K562 (cell line): ENCODE measurements at regions not wholly inside any gene's neighbourhood (a gene's known extent, or its start where the extent isn't known, plus 50 kb on each side); places are given as distances from the start of the nearest gene placed in this dataset.

Source experiments
- ATAC-seq: fragments of 200-7000 bp; cut with Tn5 transposase; 3 replicates; pipeline ENCODE4 v1.9.1; 2020; ENCODE audit warnings: moderate library complexity
- BruUV-seq: library from RNA; stranded (reverse); fragments of 400-500 nt; replicated peaks from 2 replicates; lab custom pipeline; 2021; lab: Mats Ljungman, UMichigan
- CTCF ChIA-PET: fragments of 300-600 bp; formaldehyde crosslinking; extraction: SDS; loops from one replicate; lab custom pipeline; 2021; ENCODE audit warnings: low intra/inter-chr PET ratio; lab: Yijun Ruan, JAX
- POLR2A ChIA-PET: fragments of 300-600, 350-650 bp; sonication (Branson Sonifier 250); formaldehyde crosslinking; extraction: SDS; loops from one replicate; lab custom pipeline; 2021; ENCODE audit warnings: antibody characterized with exemption, inconsistent platforms; lab: Yijun Ruan, JAX
- DNase-seq, 4 experiments: peaks; one replicate each; pipeline versions ENCODE4 v3.0.0 to v3.0.0-alpha.2; 2011 to 2018; ENCODE audit warnings: low spot score in 3 of 4, mixed read lengths in 3 of 4; ENCODE audit errors: extremely low read depth in 1 of 4
- FAIRE-seq: peaks from 2 replicates; lab custom pipeline; 2011; peaks lifted over from hg19 to GRCh38; lab: Jason Lieb, UNC
- H2AFZ ChIP-seq: 2 replicates; pipeline ENCODE4 v1.6.0; 2011; ENCODE audit warnings: low read depth, low read length, control low read depth, inconsistent platforms
- H3K27ac ChIP-seq: fragments of 200-600 bp; 3 replicates; pipeline ENCODE4 v1.8.0; 2011; ENCODE audit warnings: low read depth, mild to moderate bottlenecking, control low read depth, inconsistent platforms, low read length, moderate library complexity, mixed read lengths; ENCODE audit errors: extremely low read depth
- H3K27me3 ChIP-seq, 2 experiments: fragments of 300-600 bp in 1 of 2; 2 replicates in 1 of 2; 3 replicates in 1 of 2; pipeline versions ENCODE4 v1.6.0 to v1.8.0; 2011; ENCODE audit warnings: inconsistent platforms in 2 of 2, low read length in 2 of 2, mild to moderate bottlenecking in 1 of 2, mixed read lengths in 1 of 2, moderate library complexity in 1 of 2; ENCODE audit not compliant: control insufficient read depth in 2 of 2, insufficient read depth in 2 of 2
- H3K36me3 ChIP-seq: fragments of 300-600 bp; 3 replicates; pipeline ENCODE4 v1.8.0; 2011; ENCODE audit warnings: mild to moderate bottlenecking, low read length, inconsistent platforms; ENCODE audit not compliant: control insufficient read depth, insufficient read depth
- H3K4me1 ChIP-seq, 2 experiments: fragments of 200-600 bp in 1 of 2; replicated peaks in 1 of 2; 2 replicates in 1 of 2; 3 replicates in 1 of 2; pipeline versions ENCODE4 v1.5.1 to v1.8.0; 2011; ENCODE audit warnings: inconsistent platforms in 2 of 2, low read length in 2 of 2, mild to moderate bottlenecking in 1 of 2, mixed read lengths in 1 of 2, moderate library complexity in 1 of 2; ENCODE audit not compliant: control insufficient read depth in 2 of 2, insufficient read depth in 2 of 2
- H3K4me2 ChIP-seq: 2 replicates; pipeline ENCODE4 v1.6.1; 2011; ENCODE audit warnings: low read length, control low read depth, inconsistent platforms, mixed read lengths; ENCODE audit not compliant: insufficient read depth
- H3K4me3 ChIP-seq: fragments of 200-600 bp; sonication (generic), shearing (Covaris generic); 2 replicates; pipeline ENCODE4 v1.5.1; 2016; ENCODE audit warnings: control low read depth, inconsistent platforms
- H3K79me2 ChIP-seq: fragments of 200-600 bp; 3 replicates; pipeline ENCODE4 v1.8.0; 2011; ENCODE audit warnings: low read length, inconsistent platforms; ENCODE audit not compliant: control insufficient read depth, insufficient read depth
- H3K9ac ChIP-seq, 2 experiments: 2 replicates each; pipeline versions ENCODE4 v1.6.0 to v1.6.1; 2011; ENCODE audit warnings: low read depth in 2 of 2, low read length in 2 of 2, control low read depth in 1 of 2, inconsistent platforms in 1 of 2, mild to moderate bottlenecking in 1 of 2, mixed read lengths in 1 of 2; ENCODE audit not compliant: insufficient read depth in 1 of 2
- H3K9me1 ChIP-seq: one replicate; pipeline ENCODE4 v1.6.0; 2011; ENCODE audit warnings: inconsistent platforms, mild to moderate bottlenecking, low read length, moderate library complexity; ENCODE audit not compliant: control insufficient read depth, insufficient read depth
- H3K9me3 ChIP-seq: replicated peaks from 2 replicates; pipeline ENCODE4 v1.5.1; 2011; ENCODE audit warnings: low read depth, low read length, inconsistent platforms; ENCODE audit not compliant: control insufficient read depth, insufficient read depth
- H4K20me1 ChIP-seq: replicated peaks from 2 replicates; pipeline ENCODE4 v1.6.1; 2011; ENCODE audit warnings: low read length, inconsistent platforms, mixed read lengths; ENCODE audit not compliant: control insufficient read depth, insufficient read depth
- BMI1 ChIP-seq: fragments of 150-350 bp; IDR thresholded peaks from 2 replicates; pipeline ENCODE4 v1.6.1; 2014; ENCODE audit warnings: low read length
- CC2D1A ChIP-seq: fragments of 450-650 bp; IDR thresholded peaks from 2 replicates; pipeline ENCODE4 v1.6.1; 2017; ENCODE audit warnings: mild to moderate bottlenecking
- CHD7 ChIP-seq: fragments of 200-600 bp; sonication (generic); IDR thresholded peaks from one replicate; pipeline ENCODE4 v1.6.1; 2012; ENCODE audit warnings: mild to moderate bottlenecking, low read depth, low read length, inconsistent platforms
- ZC3H11A ChIP-seq: IDR thresholded peaks from 2 replicates; pipeline ENCODE4 v1.6.1; 2012; ENCODE audit warnings: low read depth, low read length, improper control_type of control experiment
- WGBS: fragments of 100-300 bp; shearing (Covaris generic); methylation state at CpG from one replicate; pipeline ENCODE4 v1.1.6; 2016; ENCODE audit warnings: low coverage, mixed read lengths; ENCODE audit not compliant: insufficient coverage; ENCODE audit errors: missing lambda C conversion rate; 5-methylcytosine and 5-hydroxymethylcytosine counted together
- in situ Hi-C: fragments of 300-500 bp; cut with MboI; formaldehyde crosslinking; loops from 4 replicates; pipeline ENCODE4 v1.15.0; 2018; ENCODE audit warnings: inconsistent platforms, mixed read lengths
- intact Hi-C: fragments of 100-400 bp; cut with micrococcal nuclease; formaldehyde crosslinking; loops from 2 replicates; pipeline ENCODE4 v1.14.2; 2022

DNA sequence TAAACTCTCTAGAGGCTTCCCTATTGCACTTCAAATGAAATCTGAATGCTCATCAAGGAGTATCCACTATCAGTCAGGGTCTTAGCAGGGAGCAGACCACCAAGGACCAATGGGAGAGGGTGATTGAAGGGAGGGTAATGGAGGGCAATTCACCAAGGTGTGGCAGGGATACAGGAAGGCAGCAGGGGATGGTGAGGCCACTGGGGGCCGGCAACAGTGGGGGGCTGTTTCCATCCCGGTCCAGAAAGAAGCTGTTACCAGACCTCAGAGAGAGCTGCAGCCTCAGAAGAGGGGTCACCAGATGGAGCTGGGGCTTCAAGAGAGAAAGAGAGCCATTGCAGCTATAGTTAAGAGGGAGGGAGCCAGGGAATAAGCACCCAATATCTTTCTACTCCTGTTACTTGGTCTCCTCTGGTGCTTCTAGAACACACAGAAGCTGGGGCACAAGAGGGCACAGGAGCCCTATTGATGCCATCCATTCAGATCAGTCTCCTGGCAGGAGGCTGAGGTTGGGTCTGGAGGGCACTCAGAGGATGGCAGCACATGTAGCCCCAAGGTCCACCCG lies 417.6 kb downstream of the PTPRU start:
- H2AFZ ChIP-seq, result no peak overlapping the region
- H4K20me1 ChIP-seq, result 0 out of 2 replicates have a peak, but pooled peaks cover 7% of the 10 kb centered on the region
- H3K9me1 ChIP-seq, result peaks cover 3% of the 10 kb centered on the region
- no peak overlapping the region for H3K9ac ChIP-seq
- H3K79me2 ChIP-seq, result no peaks in the 10 kb centered on the region
- no peak overlapping the region for H3K4me3 ChIP-seq
- no peaks in the 10 kb centered on the region for H3K9me3 ChIP-seq
- TF ChIP-seq BMI1, result no peak
- TF ChIP-seq ZC3H11A, result no peak
- no peak for TF ChIP-seq CC2D1A
- no peak for TF ChIP-seq CHD7
- no TSS peak for BruUV-seq
- in situ Hi-C loops, result no loop called here
- H3K27ac ChIP-seq, result no peak overlapping the region
- no peaks in the 10 kb centered on the region; a peak in 3 of 5 replicates for H3K4me1 ChIP-seq
- CTCF ChIA-PET, result no interaction called here
- no peaks in the 10 kb centered on the region for H3K36me3 ChIP-seq
- POLR2A ChIA-PET, result interaction anchor here (0.6 to 1.2 kb wide), 3 partner anchors 10 to 66 kb away, joined by 3 to 4 read pairs (median 3); no protein-coding TSS in a partner anchor
- intact Hi-C loops, result no loop called here
- no peak for ATAC-seq
- no peaks in the 10 kb centered on the region for H3K27me3 ChIP-seq
- no peak for DNase-seq
- FAIRE-seq, result no peak
- no peak overlapping the region for H3K4me2 ChIP-seq
- 3% methylated on average over 3 of the region's 3 CpGs for WGBS
